ENCODE measurements at regions not wholly inside any gene's neighbourhood (a gene's known extent, or its start where the extent isn't known, plus 50 kb on each side); places are given as distances from the start of the nearest gene placed in this dataset.

GRCh38 chr4:141569141-141569540 is 67.2 kb upstream of the IL15 start:
- TF ChIP-seq CTCF (IDR thresholded peaks at IDR 0.05) (no peak), POLR2AphosphoS5 (IDR thresholded peaks at IDR 0.05) (no peak), POLR2A (IDR thresholded peaks at IDR 0.05; ENCODE audit: low read depth) (no peak)
